ENCODE measurements at regions not wholly inside any gene's neighbourhood (a gene's known extent, or its start where the extent isn't known, plus 50 kb on each side); places are given as distances from the start of the nearest gene placed in this dataset.

- ATAC-seq, result no peak
- H3K27ac ChIP-seq, result no peak overlapping the region
- H3K27me3 ChIP-seq, result no peaks in the 10 kb centered on the region
- DNase-seq, result no peak
- no peaks in the 10 kb centered on the region for H3K9me3 ChIP-seq
- intact Hi-C loops (cut with DNase I), result no loop called here
- H3K4me1 ChIP-seq, result no peaks in the 10 kb centered on the region
- no peaks in the 10 kb centered on the region for H3K36me3 ChIP-seq (replicated peaks in 1 of 2; ENCODE audit: insufficient read depth in 1 of 2, low read depth in 2 of 2)
- 43 to 49% methylated on average over 2 of the region's 2 CpGs for WGBS, 2 donors
- H3K4me3 ChIP-seq, result no peak overlapping the region
- TF ChIP-seq CTCF (IDR thresholded peaks at IDR 0.05) (no peak), POLR2A (IDR thresholded peaks at IDR 0.05) (no peak)
Measured at GRCh38 chr11:116434986-116435385, 337.8 kb downstream of the BUD13 start.

- ATAC-seq (no peak), DNase-seq (no peak)
- Histone ChIP-seq H3K36me3 (replicated peaks in 1 of 2; ENCODE audit: insufficient read depth in 1 of 2, low read depth in 2 of 2) (no peaks in the 10 kb centered on the region), H3K4me1 (peaks cover 4% of the 10 kb centered on the region), H3K9me3 (no peaks in the 10 kb centered on the region), H3K27me3 (no peaks in the 10 kb centered on the region), H3K4me3 (no peak overlapping the region), H3K27ac (no peak overlapping the region)
- TF ChIP-seq POLR2A (IDR thresholded peaks at IDR 0.05) (no peak), CTCF (IDR thresholded peaks at IDR 0.05) (no peak)
- WGBS, 2 donors, result 71 to 80% methylated on average over 9 of the region's 9 CpGs
- intact Hi-C loops (cut with DNase I), result no loop called here
Measured at GRCh38 chr11:116432301-116432700, 340.5 kb downstream of the BUD13 start.

GRCh38 chr11:116431842-116432241 is 340.9 kb downstream of the BUD13 start:
- Histone ChIP-seq H3K36me3 (replicated peaks in 1 of 2; ENCODE audit: insufficient read depth in 1 of 2, low read depth in 2 of 2) (no peaks in the 10 kb centered on the region), H3K4me3 (no peak overlapping the region), H3K4me1 (peaks cover 4% of the 10 kb centered on the region), H3K27me3 (no peaks in the 10 kb centered on the region), H3K27ac (no peak overlapping the region), H3K9me3 (no peaks in the 10 kb centered on the region)
- no peak for DNase-seq
- ATAC-seq, result no peak
- TF ChIP-seq POLR2A (IDR thresholded peaks at IDR 0.05) (no peak), CTCF (IDR thresholded peaks at IDR 0.05) (no peak)
- 40 to 53% methylated on average over 1 of the region's 1 CpG for WGBS, 2 donors
- intact Hi-C loops (cut with DNase I), result no loop called here

- H3K4me1 ChIP-seq, result peaks cover 4% of the 10 kb centered on the region
- no peak overlapping the region for H3K27ac ChIP-seq
- TF ChIP-seq CTCF (IDR thresholded peaks at IDR 0.05), result no peak
- TF ChIP-seq POLR2A (IDR thresholded peaks at IDR 0.05), result no peak
- H3K36me3 ChIP-seq (replicated peaks in 1 of 2; ENCODE audit: insufficient read depth in 1 of 2, low read depth in 2 of 2), result no peaks in the 10 kb centered on the region
- H3K27me3 ChIP-seq, result no peaks in the 10 kb centered on the region
- H3K9me3 ChIP-seq, result no peaks in the 10 kb centered on the region
- intact Hi-C loops (cut with DNase I), result no loop called here
- no peak overlapping the region for H3K4me3 ChIP-seq
- DNase-seq (no peak), ATAC-seq (no peak)
- WGBS, 2 donors, result 55 to 74% methylated on average over 6 of the region's 6 CpGs
Measured at GRCh38 chr11:116428638-116428975, 344.2 kb downstream of the BUD13 start.

- Histone ChIP-seq H3K9me3 (no peaks in the 10 kb centered on the region), H3K27ac (no peak overlapping the region), H3K36me3 (replicated peaks in 1 of 2; ENCODE audit: insufficient read depth in 1 of 2, low read depth in 2 of 2) (no peaks in the 10 kb centered on the region), H3K27me3 (no peaks in the 10 kb centered on the region), H3K4me1 (peaks cover 4% of the 10 kb centered on the region), H3K4me3 (no peak overlapping the region)
- ATAC-seq, result no peak
- intact Hi-C loops (cut with DNase I), result no loop called here
- DNase-seq, result no peak
- WGBS, 2 donors, result 22 to 25% methylated on average over 10 to 11 of the region's 11 CpGs
- TF ChIP-seq CTCF (IDR thresholded peaks at IDR 0.05) (no peak), POLR2A (IDR thresholded peaks at IDR 0.05) (no peak)
Measured at GRCh38 chr11:116427903-116428637, 344.7 kb downstream of the BUD13 start.
